Keratinocyte (primary cell): ENCODE measurements at regions not wholly inside any gene's neighbourhood (a gene's known extent, or its start where the extent isn't known, plus 50 kb on each side); places are given as distances from the start of the nearest gene placed in this dataset.

Source experiments
- DNase-seq: peaks from one replicate; pipeline ENCODE4 v3.0.0-alpha.2; 2011; ENCODE audit warnings: low read depth, missing footprints, low spot score
- FAIRE-seq: peaks from 2 replicates; lab custom pipeline; 2011; peaks lifted over from hg19 to GRCh38; lab: Jason Lieb, UNC
- H2AFZ ChIP-seq: 2 replicates; pipeline ENCODE4 v1.6.0; 2012; ENCODE audit warnings: low read length, control low read depth, inconsistent platforms; ENCODE audit not compliant: control insufficient read depth
- H3K27ac ChIP-seq: 2 replicates; pipeline ENCODE4 v1.5.1; 2011; ENCODE audit warnings: low read length; ENCODE audit not compliant: control insufficient read depth, insufficient read depth
- H3K27me3 ChIP-seq: 3 replicates; pipeline ENCODE4 v1.6.0; 2011; ENCODE audit warnings: low read length; ENCODE audit not compliant: control insufficient read depth, insufficient read depth; ENCODE audit errors: extremely low read depth
- H3K36me3 ChIP-seq, 2 experiments: 2 replicates in 1 of 2; 3 replicates in 1 of 2; pipeline ENCODE4 v1.5.1; 2011; ENCODE audit warnings: low read length in 2 of 2, mild to moderate bottlenecking in 1 of 2; ENCODE audit not compliant: control insufficient read depth in 2 of 2, insufficient read depth in 2 of 2; ENCODE audit errors: extremely low read depth in 1 of 2
- H3K4me1 ChIP-seq: 3 replicates; pipeline ENCODE4 v1.5.1; 2011; ENCODE audit warnings: low read length; ENCODE audit not compliant: control insufficient read depth, insufficient read depth; ENCODE audit errors: extremely low read depth
- H3K4me2 ChIP-seq: 3 replicates; pipeline ENCODE4 v1.6.0; 2011; ENCODE audit warnings: low read depth, low read length; ENCODE audit not compliant: control insufficient read depth, insufficient read depth; ENCODE audit errors: extremely low read depth
- H3K4me3 ChIP-seq, 3 experiments: fragments of 200-600 bp in 1 of 3; sonication (generic) in 1 of 3; 2 replicates in 2 of 3; 3 replicates in 1 of 3; pipeline ENCODE4 v1.5.1; 2011 to 2016; ENCODE audit warnings: low read length in 3 of 3, mild to moderate bottlenecking in 3 of 3, control low read depth in 2 of 3, inconsistent platforms in 1 of 3, low read depth in 1 of 3, mixed read lengths in 1 of 3, mixed run types in 1 of 3, moderate library complexity in 1 of 3; ENCODE audit not compliant: control insufficient read depth in 2 of 3, insufficient read depth in 2 of 3; ENCODE audit errors: extremely low read depth in 1 of 3
- H3K79me2 ChIP-seq: 2 replicates; pipeline ENCODE4 v1.6.0; 2012; ENCODE audit warnings: low read length; ENCODE audit not compliant: control insufficient read depth, insufficient read depth
- H3K9ac ChIP-seq: 3 replicates; pipeline ENCODE4 v1.6.0; 2011; ENCODE audit warnings: low read length; ENCODE audit not compliant: control insufficient read depth, insufficient read depth; ENCODE audit errors: extremely low read depth
- H3K9me1 ChIP-seq: 3 replicates; pipeline ENCODE4 v1.6.0; 2011; ENCODE audit warnings: low read length; ENCODE audit not compliant: control insufficient read depth, insufficient read depth; ENCODE audit errors: extremely low read depth
- H3K9me3 ChIP-seq: 2 replicates; pipeline ENCODE4 v1.5.1; 2012; ENCODE audit warnings: low read depth, low read length; ENCODE audit not compliant: control insufficient read depth
- H4K20me1 ChIP-seq: 3 replicates; pipeline ENCODE4 v1.6.0; 2011; ENCODE audit warnings: low read length; ENCODE audit not compliant: control insufficient read depth, insufficient read depth; ENCODE audit errors: extremely low read depth
- CTCF ChIP-seq, 3 experiments: IDR thresholded peaks in 1 of 3; conservative IDR thresholded peaks in 1 of 3; optimal IDR thresholded peaks in 1 of 3; 2 replicates in 2 of 3; 3 replicates in 1 of 3; pipeline versions ENCODE3 to v1.5.1; 2011; ENCODE audit warnings: low read length in 3 of 3, mild to moderate bottlenecking in 3 of 3, moderate library complexity in 2 of 3, control low read depth in 1 of 3, inconsistent platforms in 1 of 3; ENCODE audit not compliant: insufficient read depth in 2 of 3; ENCODE audit errors: extremely low read depth in 1 of 3
- EZH2 ChIP-seq: IDR thresholded peaks from one replicate; pipeline ENCODE4 v1.6.1; 2012; ENCODE audit warnings: inconsistent platforms, mild to moderate bottlenecking, low read length, moderate library complexity
- dilution Hi-C: fragments of 300-500 bp; cut with MboI; formaldehyde crosslinking; loops from one replicate; pipeline ENCODE4 v1.7.0; 2020; ENCODE audit warnings: low sequenced_read_pairs; ENCODE audit not compliant: extremely low pct_ligation_motif_present

- Histone ChIP-seq H3K4me3 (no peak overlapping the region), H4K20me1 (no peaks in the 10 kb centered on the region), H3K79me2 (no peaks in the 10 kb centered on the region), H2AFZ (no peak overlapping the region), H3K9ac (no peak overlapping the region), H3K4me2 (no peak overlapping the region), H3K4me1 (no peaks in the 10 kb centered on the region), H3K27ac (no peak overlapping the region), H3K27me3 (no peaks in the 10 kb centered on the region), H3K36me3 (no peaks in the 10 kb centered on the region), H3K9me3 (peaks cover 3% of the 10 kb centered on the region), H3K9me1 (no peaks in the 10 kb centered on the region)
- TF ChIP-seq CTCF (optimal IDR thresholded peaks at IDR 0.05 in 1 of 3, IDR thresholded peaks at IDR 0.05 in 1 of 3, conservative IDR thresholded peaks at IDR 0.05 in 1 of 3; ENCODE audit: extremely low read depth in 1 of 3, insufficient read depth in 2 of 3, low read length in 3 of 3) (no peak), EZH2 (no peak)
- DNase-seq (no peak), FAIRE-seq (no peak)
- dilution Hi-C loops: no loop called here
Observed at GRCh38 chr20:55761100-55761499, 244.2 kb downstream of the CBLN4 start.

GRCh38 chr20:55760586-55760985, 244.7 kb downstream of the CBLN4 start:
- FAIRE-seq: no peak
- dilution Hi-C loops: no loop called here
- Histone ChIP-seq H3K36me3 (no peaks in the 10 kb centered on the region), H3K9ac (no peak overlapping the region), H3K27ac (no peak overlapping the region), H2AFZ (no peak overlapping the region), H3K27me3 (no peaks in the 10 kb centered on the region), H3K9me1 (no peaks in the 10 kb centered on the region), H3K4me1 (no peaks in the 10 kb centered on the region), H4K20me1 (no peaks in the 10 kb centered on the region), H3K4me2 (no peak overlapping the region), H3K9me3 (peaks cover 3% of the 10 kb centered on the region), H3K4me3 (no peak overlapping the region), H3K79me2 (no peaks in the 10 kb centered on the region)
- no peak for TF ChIP-seq CTCF (optimal IDR thresholded peaks at IDR 0.05 in 1 of 3, IDR thresholded peaks at IDR 0.05 in 1 of 3, conservative IDR thresholded peaks at IDR 0.05 in 1 of 3; ENCODE audit: extremely low read depth in 1 of 3, insufficient read depth in 2 of 3, low read length in 3 of 3)
- TF ChIP-seq EZH2: no peak
- no peak for DNase-seq
